ENCODE measurements at regions not wholly inside any gene's neighbourhood (a gene's known extent, or its start where the extent isn't known, plus 50 kb on each side); places are given as distances from the start of the nearest gene placed in this dataset.

GRCh38 chr10:128473911-128474310 is 347.7 kb upstream of the MKI67 start:
- peaks cover 0 to 2% (median 0%) of the 10 kb centered on the region in 4 donors for H3K9me3 ChIP-seq (ENCODE audit: control insufficient read depth in 4 of 4, insufficient read depth in 3 of 4, low read length in 3 of 4)
- H3K4me3 ChIP-seq = no peak overlapping the region
- DNase-seq = no peak
- ATAC-seq (ENCODE audit: insufficient read depth, low FRiP score) = no peak
- no peak overlapping the region for H3K27ac ChIP-seq (ENCODE audit: low read depth in 1 of 2, low read length in 1 of 2)
- 81 to 92% methylated on average over 8 of the region's 8 CpGs for WGBS, 2 donors
- peaks cover 0 to 5% (median 0%) of the 10 kb centered on the region in 3 donors for H3K27me3 ChIP-seq (ENCODE audit: control insufficient read depth in 3 of 3, insufficient read depth in 3 of 3, low read length in 2 of 3)
- H3K9ac ChIP-seq (ENCODE audit: insufficient read depth in 1 of 2, low read length in 2 of 2) = no peak overlapping the region
- no peak for TF ChIP-seq CTCF (IDR thresholded peaks at IDR 0.05; ENCODE audit: control extremely low read depth, extremely low read depth)
- H3K36me3 ChIP-seq (ENCODE audit: control insufficient read depth in 4 of 4, insufficient read depth in 4 of 4, low read length in 4 of 4) = no peaks in the 10 kb centered on the region
- H3K4me1 ChIP-seq (ENCODE audit: control insufficient read depth in 5 of 5, insufficient read depth in 5 of 5, low read length in 5 of 5) = no peaks in the 10 kb centered on the region

GRCh38 chr10:128474571-128474970 is 348.3 kb upstream of the MKI67 start:
- no peak for TF ChIP-seq CTCF (IDR thresholded peaks at IDR 0.05; ENCODE audit: control extremely low read depth, extremely low read depth)
- Histone ChIP-seq H3K9ac (ENCODE audit: insufficient read depth in 1 of 2, low read length in 2 of 2) (no peak overlapping the region), H3K4me1 (ENCODE audit: control insufficient read depth in 5 of 5, insufficient read depth in 5 of 5, low read length in 5 of 5) (no peaks in the 10 kb centered on the region), H3K27me3 (ENCODE audit: control insufficient read depth in 3 of 3, insufficient read depth in 3 of 3, low read length in 2 of 3) (peaks cover 0 to 5% (median 0%) of the 10 kb centered on the region in 3 donors), H3K27ac (ENCODE audit: low read depth in 1 of 2, low read length in 1 of 2) (no peak overlapping the region), H3K4me3 (no peak overlapping the region), H3K9me3 (ENCODE audit: control insufficient read depth in 4 of 4, insufficient read depth in 3 of 4, low read length in 3 of 4) (peaks cover 0 to 2% (median 0%) of the 10 kb centered on the region in 4 donors), H3K36me3 (ENCODE audit: control insufficient read depth in 4 of 4, insufficient read depth in 4 of 4, low read length in 4 of 4) (no peaks in the 10 kb centered on the region)
- WGBS, 2 donors = 61 to 70% methylated on average over 6 of the region's 6 CpGs
- DNase-seq (no peak), ATAC-seq (ENCODE audit: insufficient read depth, low FRiP score) (no peak)

GRCh38 chr10:128475686-128476367 is 349.6 kb upstream of the MKI67 start:
- TF ChIP-seq CTCF (IDR thresholded peaks at IDR 0.05; ENCODE audit: control extremely low read depth, extremely low read depth) = no peak
- Histone ChIP-seq H3K9me3 (ENCODE audit: control insufficient read depth in 4 of 4, insufficient read depth in 3 of 4, low read length in 3 of 4) (peaks cover 0 to 2% (median 0%) of the 10 kb centered on the region in 4 donors), H3K27ac (ENCODE audit: low read depth in 1 of 2, low read length in 1 of 2) (no peak overlapping the region), H3K36me3 (ENCODE audit: control insufficient read depth in 4 of 4, insufficient read depth in 4 of 4, low read length in 4 of 4) (no peaks in the 10 kb centered on the region), H3K4me3 (no peak overlapping the region), H3K27me3 (ENCODE audit: control insufficient read depth in 3 of 3, insufficient read depth in 3 of 3, low read length in 2 of 3) (peaks cover 0 to 5% (median 0%) of the 10 kb centered on the region in 3 donors), H3K9ac (ENCODE audit: insufficient read depth in 1 of 2, low read length in 2 of 2) (no peak overlapping the region), H3K4me1 (ENCODE audit: control insufficient read depth in 5 of 5, insufficient read depth in 5 of 5, low read length in 5 of 5) (no peaks in the 10 kb centered on the region)
- no peak for ATAC-seq (ENCODE audit: insufficient read depth, low FRiP score)
- 86 to 87% methylated on average over 24 of the region's 24 CpGs for WGBS, 2 donors
- DNase-seq = no peak

- no peak for DNase-seq
- Histone ChIP-seq H3K9ac (ENCODE audit: insufficient read depth in 1 of 2, low read length in 2 of 2) (no peak overlapping the region), H3K27me3 (ENCODE audit: control insufficient read depth in 3 of 3, insufficient read depth in 3 of 3, low read length in 2 of 3) (peaks cover 0 to 3% (median 0%) of the 10 kb centered on the region in 3 donors), H3K4me1 (ENCODE audit: control insufficient read depth in 5 of 5, insufficient read depth in 5 of 5, low read length in 5 of 5) (no peaks in the 10 kb centered on the region), H3K9me3 (ENCODE audit: control insufficient read depth in 4 of 4, insufficient read depth in 3 of 4, low read length in 3 of 4) (peaks cover 0 to 2% (median 0%) of the 10 kb centered on the region in 4 donors), H3K4me3 (no peak overlapping the region), H3K36me3 (ENCODE audit: control insufficient read depth in 4 of 4, insufficient read depth in 4 of 4, low read length in 4 of 4) (no peaks in the 10 kb centered on the region), H3K27ac (ENCODE audit: low read depth in 1 of 2, low read length in 1 of 2) (no peak overlapping the region)
- 81 to 93% methylated on average over 7 of the region's 7 CpGs for WGBS, 2 donors
- no peak for ATAC-seq (ENCODE audit: insufficient read depth, low FRiP score)
- TF ChIP-seq CTCF (IDR thresholded peaks at IDR 0.05; ENCODE audit: control extremely low read depth, extremely low read depth) = no peak
These were observed 350.1 kb upstream of the MKI67 start for GRCh38 chr10:128476368-128476725.

All from lung (tissue), 11 donors.